HS-5 (cell line): ENCODE measurements at regions not wholly inside any gene's neighbourhood (a gene's known extent, or its start where the extent isn't known, plus 50 kb on each side); places are given as distances from the start of the nearest gene placed in this dataset.
"Not testable (repeated sequence)": the region's sequence is repeated elsewhere in the genome, so short reads cannot be mapped to it uniquely, and the experiment has no call there.

Source experiments
- DNase-seq: peaks from one replicate; pipeline ENCODE4 v3.0.0-alpha.2; 2012; ENCODE audit warnings: low read depth

DNA sequence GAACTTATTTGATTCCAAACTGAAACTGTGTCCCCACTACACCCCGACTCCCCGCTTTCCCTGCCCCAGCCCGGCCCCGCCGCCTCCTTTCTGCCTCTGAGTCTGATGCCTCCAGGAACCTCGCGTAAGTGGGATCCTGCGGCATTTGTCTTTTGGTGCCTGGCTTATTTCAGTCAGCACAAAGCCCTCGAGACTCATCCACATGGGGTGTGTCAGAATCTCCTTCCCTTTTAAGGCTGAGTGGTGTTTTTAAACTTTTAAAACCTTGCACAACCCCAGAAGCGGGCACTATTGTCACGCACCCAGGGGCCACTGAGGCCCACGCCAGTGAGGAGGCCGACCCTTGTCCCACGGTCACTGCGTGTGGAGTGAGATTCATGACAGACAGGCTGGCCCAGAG lies 206.9 kb downstream of the NPIPB11 start:
- DNase-seq: not testable (repeated sequence)

DNA sequence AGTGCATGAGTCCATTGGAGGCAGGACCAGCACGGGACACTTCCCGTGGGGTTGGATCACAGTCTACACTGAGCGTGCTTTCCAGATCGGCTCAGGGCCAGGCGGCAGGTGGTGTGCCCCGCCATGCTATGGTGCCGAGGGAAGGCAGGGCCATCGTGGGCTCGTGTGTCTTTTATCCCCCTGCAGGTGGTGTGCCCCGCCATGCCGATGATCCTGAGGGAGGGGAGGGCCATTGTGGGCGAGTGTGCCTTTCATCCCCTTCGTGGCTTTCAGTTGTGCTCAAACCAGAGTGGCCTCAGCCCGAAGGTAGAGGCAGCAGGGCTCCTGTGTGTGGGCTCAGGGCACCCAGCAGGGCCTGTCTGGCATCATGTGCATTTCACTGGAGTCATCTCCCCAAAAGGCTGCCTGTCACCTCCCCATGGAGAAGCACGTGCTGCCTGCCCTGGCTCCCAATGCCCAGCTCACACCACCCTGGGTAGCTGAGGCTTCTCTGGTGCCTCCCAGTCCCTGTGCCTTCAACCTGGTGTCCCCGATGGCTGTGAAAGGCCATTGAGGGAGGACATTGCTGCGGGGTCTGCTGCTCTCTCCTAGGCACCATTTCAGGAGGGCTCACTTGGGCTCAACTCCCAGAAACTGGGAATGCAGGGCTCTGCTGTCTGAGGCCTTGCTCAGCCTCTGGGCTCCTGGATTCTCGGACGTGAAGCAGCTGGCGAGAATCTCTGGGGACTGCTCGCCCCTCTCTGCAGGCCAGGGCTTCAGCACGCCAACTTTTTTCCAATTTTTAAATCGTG lies 207.6 kb downstream of the NPIPB11 start:
- DNase-seq: no peak

DNA sequence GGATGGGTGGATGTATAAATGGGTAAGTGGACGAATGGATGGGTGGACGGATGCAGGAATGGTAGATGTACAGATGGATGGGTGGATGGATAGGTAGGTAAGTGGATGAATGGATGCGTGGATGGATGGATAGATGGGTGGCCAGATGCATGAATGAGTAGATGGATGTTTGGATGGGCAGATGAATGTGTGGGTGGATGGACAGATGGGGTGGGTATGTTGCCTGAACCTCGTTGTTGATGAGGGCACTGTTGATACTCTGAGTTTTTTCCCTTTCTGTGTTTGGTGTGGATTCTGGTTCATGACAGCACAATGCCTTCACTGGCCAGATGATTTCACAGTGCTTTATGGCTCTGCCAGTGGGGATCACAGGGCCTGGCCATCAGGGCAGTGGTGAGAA lies 208.3 kb downstream of the NPIPB11 start:
- DNase-seq: no peak

- DNase-seq: not testable (repeated sequence)
Observed at GRCh38 chr16:29197494-29198100, 208.9 kb downstream of the NPIPB11 start.

DNA sequence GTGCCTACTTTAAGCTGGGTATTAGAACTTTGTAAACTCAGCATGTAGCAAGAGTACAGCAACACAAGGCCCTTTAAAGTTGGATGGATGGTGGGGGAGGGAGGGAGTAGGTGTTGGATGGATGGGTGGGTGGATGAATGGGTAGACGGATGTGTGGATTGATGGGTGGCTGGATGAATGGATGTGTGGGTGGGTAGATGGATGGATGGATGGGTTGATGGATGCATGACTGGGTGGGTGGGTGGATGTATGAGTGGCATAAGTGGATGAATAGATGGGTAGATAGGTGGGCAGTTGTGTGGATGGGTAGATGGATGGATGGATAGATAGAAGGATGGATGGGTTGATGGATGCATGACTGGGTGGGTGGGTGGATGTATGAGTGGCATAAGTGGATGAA lies 209.8 kb downstream of the NPIPB11 start:
- not testable (repeated sequence) for DNase-seq

DNA sequence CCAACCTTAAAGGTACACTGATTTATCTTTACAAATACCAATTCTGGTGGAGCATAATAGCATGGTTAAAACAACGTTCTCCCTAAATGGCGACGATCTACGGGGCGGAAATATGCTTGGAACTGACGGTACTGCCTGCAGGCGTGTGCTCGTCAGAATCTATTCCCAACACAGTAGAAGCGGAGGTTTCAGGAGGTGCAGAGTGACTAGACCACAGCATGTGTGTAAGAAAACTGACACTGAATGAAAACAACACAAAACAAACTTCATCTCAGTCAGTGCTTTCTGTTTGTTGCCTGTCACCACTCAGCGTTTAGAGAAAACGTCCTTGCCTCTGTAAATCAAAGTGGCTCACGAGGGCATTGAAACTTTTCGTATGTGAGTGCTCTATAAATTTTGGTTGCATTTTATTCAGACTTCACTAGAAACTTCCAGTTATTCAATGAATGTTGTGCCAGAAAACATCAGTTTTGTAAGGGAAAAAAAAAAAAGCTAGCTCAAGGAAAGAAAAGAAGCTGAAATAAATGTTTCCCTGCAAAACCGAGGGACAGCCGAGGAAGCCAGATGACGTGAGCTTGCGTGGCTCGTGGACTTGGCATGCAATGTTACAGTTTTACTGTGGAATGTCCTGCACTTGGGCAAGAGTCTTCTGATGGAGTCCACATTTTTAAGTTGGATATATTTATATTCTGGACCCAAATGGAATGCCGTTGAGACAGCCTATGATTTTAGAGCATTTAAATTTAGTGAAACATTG lies 210.4 kb downstream of the LAT start:
- not testable (repeated sequence) for DNase-seq

GRCh38 chr16:29194185-29194844 lies 209.5 kb downstream of the LAT start:
- not testable (repeated sequence) for DNase-seq

DNA sequence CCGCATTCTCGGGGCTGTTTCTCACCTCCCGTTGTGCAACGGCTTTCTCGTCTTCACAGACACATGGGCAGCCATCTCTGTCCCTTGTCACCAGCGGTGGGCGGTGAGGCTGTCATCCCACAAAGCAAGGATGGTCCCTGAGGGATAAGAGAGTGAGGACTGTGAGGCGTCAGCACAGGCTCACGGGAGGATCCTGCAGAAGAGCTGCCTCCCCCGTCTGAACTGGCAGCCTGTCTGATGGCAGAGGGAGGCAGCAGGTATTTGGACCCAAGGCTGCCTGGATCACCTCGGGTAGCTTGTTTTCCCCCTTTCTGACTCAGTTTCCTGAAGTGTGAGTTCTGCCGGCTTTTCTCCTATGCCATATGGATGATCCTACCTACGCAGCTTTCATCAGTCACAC lies 208.8 kb downstream of the LAT start:
- not testable (repeated sequence) for DNase-seq

DNA sequence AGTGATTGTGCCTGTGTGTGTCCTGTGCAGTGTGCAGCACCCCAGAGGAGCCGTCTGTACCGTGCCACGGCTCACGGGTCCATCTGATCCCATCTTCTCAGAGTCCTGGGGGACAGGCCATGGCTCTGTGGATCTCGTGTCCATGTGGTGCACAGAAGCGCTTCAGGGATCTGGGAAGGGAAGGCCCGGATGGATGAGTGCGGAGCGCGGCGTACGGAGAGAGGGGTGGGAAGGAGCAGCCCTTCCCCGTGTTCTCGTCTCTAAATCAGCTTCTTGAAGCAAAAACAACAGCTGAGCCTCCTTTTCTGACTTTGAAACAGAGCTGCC lies 208.4 kb downstream of the LAT start:
- DNase-seq: not testable (repeated sequence)

GRCh38 chr16:29192329-29193247 lies 207.7 kb downstream of the LAT start:
- no peak for DNase-seq

DNA sequence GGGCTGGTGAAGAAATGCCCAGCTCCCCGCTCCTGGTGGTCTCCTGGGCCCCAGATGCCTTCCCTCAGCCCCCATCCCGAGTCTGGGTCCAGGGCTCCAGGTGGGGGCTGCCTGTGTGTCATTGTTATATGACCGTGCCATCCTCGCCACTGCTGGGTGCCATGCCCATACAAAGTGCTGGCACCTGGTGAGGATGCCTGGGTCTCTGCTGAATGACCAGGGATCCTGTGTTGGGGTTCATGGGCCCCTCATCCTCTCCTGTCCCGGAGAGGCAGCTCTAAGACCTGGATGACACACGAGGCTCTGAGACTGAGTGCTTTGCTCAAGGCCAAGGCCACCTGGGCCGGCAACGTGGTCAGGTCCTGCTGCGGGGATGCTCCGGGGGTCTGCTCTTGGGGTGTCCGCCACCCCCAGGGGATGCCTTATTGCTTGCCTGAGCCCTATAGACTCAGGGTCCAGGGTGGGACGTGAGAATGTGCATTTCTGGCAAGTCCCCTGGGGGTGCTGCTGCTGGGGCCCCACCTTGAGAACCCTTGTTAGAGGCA lies 206.9 kb downstream of the LAT start:
- DNase-seq: not testable (repeated sequence)

DNA sequence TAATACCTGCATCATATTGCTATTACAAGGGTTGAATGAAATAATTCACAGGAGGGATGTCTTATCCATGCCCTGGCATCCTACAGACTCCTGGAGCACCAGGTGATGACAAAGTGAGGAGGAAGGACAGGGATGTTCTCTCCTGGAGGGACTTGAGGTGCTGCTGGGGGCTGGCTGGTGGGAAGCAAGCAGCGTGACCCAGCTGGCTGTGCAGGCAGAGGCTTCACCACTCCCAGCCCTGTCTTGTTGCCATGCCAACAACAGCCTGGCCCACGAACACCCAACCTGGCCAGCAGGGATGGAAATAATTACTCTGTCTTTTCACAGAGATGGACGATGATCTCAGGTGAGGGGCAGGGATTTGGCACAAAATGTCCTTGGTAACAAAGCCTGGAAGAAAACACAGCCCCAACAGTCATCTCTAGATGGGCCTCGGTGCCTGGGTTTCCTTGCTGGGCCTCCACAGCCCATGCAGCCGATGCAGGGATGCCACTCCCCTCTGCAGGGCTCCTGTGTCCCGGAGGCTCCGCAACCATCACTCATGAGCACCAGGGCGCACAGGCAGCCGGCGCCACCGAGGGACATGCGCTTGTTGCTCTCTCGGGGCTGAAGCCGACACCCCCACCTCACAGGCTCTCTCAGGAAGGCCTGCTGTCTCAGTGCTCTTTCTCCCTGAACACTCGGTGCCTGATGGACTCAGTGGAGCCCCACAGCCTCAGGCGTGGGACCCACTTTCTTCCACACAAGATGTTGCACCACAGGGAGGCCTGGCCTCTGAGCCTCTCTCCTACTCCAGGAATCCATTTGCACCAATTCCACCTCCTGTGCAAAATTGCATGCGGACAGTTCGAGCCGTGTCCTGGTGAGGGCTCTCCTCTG lies 205.9 kb downstream of the LAT start:
- DNase-seq: not testable (repeated sequence)

DNA sequence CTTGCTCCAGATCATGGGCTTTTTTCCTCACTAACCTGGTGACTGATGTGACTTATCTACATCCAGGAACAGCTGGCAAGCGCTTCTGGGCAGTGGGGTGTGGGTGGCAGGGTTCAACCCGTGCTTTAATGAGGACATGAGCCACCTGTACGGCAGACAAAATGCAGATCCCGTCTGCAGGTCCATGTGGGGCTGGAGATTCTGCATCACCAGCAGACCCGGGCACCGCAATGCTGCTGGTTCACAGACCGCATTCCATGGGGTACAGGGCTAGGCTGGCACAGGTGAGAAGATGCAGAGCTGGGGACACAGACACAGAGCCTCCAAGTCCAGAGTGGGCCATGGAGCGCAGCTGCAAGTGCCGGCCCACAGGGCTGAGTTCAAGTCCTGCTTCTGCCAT lies 204.0 kb downstream of the LAT start:
- DNase-seq: not testable (repeated sequence)

- not testable (repeated sequence) for DNase-seq
Observed at GRCh38 chr16:29186306-29187220, 201.7 kb downstream of the LAT start.

GRCh38 chr16:29185872-29186271 lies 201.0 kb downstream of the LAT start:
- DNase-seq: not testable (repeated sequence)

DNA sequence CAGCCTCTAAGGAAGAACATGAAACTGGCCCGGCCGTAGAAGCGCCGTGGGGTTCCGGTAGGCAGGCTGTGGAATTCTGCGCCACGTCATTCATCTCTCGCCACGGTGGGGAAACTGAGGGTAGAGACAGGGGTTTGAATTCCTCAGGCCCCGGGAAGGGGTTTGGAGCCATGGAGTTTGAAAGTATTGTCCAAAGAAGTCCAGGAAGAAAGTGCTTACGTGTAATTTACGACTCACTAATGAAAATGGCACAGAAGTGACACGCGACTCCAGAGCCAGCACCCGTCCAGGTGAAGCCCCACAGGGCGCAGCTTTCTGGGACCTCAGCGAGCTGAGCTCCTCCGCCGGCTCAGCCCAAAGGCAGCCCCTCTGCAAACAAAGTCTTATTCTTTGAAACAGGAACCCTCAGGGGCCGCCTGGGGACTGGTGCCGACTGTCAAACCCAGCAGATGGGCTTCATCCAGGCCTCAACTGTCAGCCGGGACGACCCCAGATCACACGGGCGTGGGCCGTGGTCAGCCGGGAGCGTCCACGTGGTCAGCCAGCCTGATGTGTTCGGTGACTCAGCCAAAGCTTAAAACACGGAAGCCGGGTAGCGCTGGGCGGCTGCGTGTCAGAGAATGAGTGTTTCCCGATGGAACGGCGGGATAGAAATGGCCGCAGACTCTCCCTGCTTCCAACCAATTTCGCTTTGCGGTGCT lies 200.0 kb downstream of the LAT start:
- DNase-seq: not testable (repeated sequence)

DNA sequence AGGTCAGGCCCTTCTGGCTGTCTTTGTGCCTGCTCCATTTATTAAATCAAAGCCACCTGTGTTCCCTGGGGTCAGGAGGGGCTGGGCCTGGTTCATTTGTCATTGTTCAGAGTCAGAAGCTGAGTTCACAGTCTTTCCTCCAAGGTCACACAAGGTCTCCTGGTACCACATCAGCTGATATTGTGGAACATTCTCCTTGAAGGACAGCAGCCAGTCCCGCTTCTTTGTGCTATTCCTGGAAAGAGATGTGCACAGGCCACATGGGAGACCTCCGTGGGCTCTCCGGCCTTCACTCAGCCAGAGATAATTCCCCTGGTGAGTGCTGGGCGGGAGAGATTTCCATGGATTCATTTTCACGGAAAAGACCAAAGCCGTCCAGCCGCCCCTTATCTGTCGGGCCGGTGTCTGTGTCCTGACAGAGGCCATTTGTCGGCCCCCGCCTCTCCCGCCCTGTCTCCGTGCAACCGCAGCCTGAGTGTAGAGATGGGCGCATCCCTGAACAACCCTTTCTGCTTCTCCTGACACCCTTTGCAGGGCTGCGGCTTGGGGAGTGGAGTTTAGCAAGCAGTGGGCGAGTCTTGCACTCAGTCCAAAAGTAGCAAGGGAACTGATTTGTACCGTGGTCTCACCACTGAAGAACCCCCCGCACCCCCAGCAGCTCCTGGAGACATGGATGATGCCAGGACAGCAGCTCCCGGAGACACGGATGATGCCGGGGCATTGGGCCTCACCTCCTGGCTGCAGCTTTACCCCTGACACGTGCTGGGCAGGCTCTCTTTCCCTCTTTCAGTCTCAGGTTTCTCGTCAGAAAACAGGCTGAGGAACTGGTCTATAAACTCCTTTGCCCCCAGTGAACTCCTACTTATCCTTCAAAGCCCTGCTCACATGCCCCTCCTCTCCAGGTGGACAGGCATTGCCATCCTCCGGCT lies 198.4 kb downstream of the LAT start:
- DNase-seq: not testable (repeated sequence)
